Coronary artery (tissue), 2 donors: ENCODE measurements at regions not wholly inside any gene's neighbourhood (a gene's known extent, or its start where the extent isn't known, plus 50 kb on each side); places are given as distances from the start of the nearest gene placed in this dataset.

Experiments
- DNase-seq: peaks from one replicate; pipeline ENCODE4 v3.0.0-alpha.2; 2017; ENCODE audit warnings: low spot score
- H3K27ac ChIP-seq, 2 donors: fragments of 200-600 bp; sonication (generic); one replicate each; pipeline ENCODE4 v1.5.1; 2016 to 2019
- H3K4me3 ChIP-seq: fragments of 200-600 bp; sonication (generic); 2 replicates; pipeline ENCODE4 v1.5.1; 2016; ENCODE audit warnings: mild to moderate bottlenecking, moderate library complexity
- CTCF ChIP-seq: fragments of 200-600 bp; sonication (generic); IDR thresholded peaks from one replicate; pipeline ENCODE4 v1.5.1; 2019; ENCODE audit warnings: antibody characterized with exemption

GRCh38 chr15:97144377-97144711 lies 813.8 kb downstream of the NR2F2 start:
- no peak overlapping the region for H3K27ac ChIP-seq
- DNase-seq = no peak
- no peak overlapping the region for H3K4me3 ChIP-seq
- TF ChIP-seq CTCF = no peak

- TF ChIP-seq CTCF = no peak
- H3K4me3 ChIP-seq = no peak overlapping the region
- no peak overlapping the region for H3K27ac ChIP-seq
- no peak for DNase-seq
Measured at GRCh38 chr15:97146929-97147870, 813.3 kb upstream of the ARRDC4 start.

GRCh38 chr15:97153356-97153965 lies 807.0 kb upstream of the ARRDC4 start:
- H3K4me3 ChIP-seq = no peak overlapping the region
- no peak for TF ChIP-seq CTCF
- DNase-seq = no peak
- no peak overlapping the region for H3K27ac ChIP-seq

GRCh38 chr15:97156739-97157265 lies 803.7 kb upstream of the ARRDC4 start:
- no peak for TF ChIP-seq CTCF
- no peak for DNase-seq
- no peak overlapping the region for H3K27ac ChIP-seq
- H3K4me3 ChIP-seq = no peak overlapping the region

- TF ChIP-seq CTCF = no peak
- Histone ChIP-seq H3K4me3 (no peak overlapping the region), H3K27ac (no peak overlapping the region)
- no peak for DNase-seq
Measured at GRCh38 chr15:97162805-97163495, 797.6 kb upstream of the ARRDC4 start.

- Histone ChIP-seq H3K4me3 (no peak overlapping the region), H3K27ac (no peak overlapping the region)
- no peak for TF ChIP-seq CTCF
- no peak for DNase-seq
Measured at GRCh38 chr15:97165205-97165604, 795.3 kb upstream of the ARRDC4 start.
